GM21529 (cell line): ENCODE measurements at regions not wholly inside any gene's neighbourhood (a gene's known extent, or its start where the extent isn't known, plus 50 kb on each side); places are given as distances from the start of the nearest gene placed in this dataset.

Source experiments
- ATAC-seq: cut with Tn5 transposase; IDR thresholded peaks from one replicate; pipeline ENCODE4 v1.9.1; 2021; ENCODE audit not compliant: unreplicated experiment

DNA sequence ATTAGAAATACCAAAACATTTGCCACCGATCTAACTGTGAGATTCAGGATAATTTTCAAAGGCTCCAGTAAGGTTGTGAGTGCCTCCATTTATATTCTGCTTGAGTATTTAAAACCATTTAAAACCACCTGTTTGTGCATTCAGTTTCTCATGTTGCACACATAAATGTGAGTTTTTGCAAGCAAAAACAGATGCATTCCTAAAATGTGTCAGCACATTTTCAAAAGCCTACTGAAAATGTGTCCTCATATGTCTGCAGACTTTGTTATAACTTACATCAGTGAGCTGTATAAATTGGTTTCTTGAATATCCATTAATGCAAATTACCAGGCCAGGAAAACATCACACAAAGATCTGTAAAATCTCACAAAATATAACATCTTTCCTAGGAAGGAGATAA is 676.6 kb upstream of the EPHA7 start:
- ATAC-seq = no peak

DNA sequence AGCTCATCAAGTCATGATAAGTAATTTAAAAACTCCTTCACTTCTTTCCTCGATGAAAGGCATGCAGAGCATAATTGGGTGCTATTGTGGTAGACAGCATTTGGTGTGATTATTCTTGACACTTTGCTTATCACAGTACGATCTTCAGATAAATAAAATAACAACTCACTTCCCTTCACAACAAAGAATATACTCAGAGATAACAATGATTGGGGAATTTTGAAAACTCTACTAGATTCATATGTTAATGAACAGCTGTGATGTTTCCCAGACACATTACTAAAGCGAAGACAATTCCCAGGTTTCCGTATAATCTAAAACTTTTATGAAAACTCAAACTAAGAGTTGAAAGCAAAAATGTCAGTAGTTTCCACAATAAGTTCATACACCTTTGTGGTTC is 670.6 kb upstream of the EPHA7 start:
- ATAC-seq = no peak

DNA sequence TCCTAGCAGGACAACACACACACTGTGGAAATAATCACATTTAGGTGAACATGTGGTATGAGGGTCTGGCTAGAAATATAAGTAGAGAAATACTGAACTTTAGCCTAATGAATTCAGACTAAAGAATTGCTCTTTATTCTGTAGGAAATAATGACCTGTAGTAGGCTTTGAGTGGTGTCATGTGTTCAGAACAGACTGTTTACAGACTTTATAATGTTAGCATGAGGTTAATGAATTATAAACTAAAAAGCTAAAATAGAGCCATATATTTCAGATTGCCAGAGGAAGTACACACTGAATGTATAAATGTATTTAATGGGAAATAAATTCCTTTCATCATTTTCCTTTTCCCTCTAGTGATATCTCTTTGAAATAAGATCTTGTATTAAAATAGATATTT is 669.5 kb upstream of the EPHA7 start:
- no peak for ATAC-seq

DNA sequence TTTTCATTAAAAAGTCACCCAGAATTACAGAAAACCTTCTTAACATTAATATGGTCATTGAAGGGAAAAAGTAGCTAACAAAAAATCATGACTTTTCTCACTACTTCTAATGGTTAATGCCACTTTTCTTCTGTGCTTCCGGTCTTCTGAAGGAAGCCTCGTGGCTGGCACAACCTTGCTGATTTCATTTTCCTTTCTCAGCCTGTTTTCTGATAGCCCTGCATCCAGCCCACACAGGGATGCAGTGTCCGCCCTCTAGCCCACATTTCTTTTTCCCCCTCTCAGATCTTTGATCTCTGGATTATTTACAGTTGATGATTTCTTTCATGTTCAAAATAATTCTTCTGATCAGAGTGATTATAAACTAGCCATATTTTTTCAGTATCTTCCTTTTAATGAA is 655.4 kb upstream of the EPHA7 start:
- ATAC-seq = no peak

DNA sequence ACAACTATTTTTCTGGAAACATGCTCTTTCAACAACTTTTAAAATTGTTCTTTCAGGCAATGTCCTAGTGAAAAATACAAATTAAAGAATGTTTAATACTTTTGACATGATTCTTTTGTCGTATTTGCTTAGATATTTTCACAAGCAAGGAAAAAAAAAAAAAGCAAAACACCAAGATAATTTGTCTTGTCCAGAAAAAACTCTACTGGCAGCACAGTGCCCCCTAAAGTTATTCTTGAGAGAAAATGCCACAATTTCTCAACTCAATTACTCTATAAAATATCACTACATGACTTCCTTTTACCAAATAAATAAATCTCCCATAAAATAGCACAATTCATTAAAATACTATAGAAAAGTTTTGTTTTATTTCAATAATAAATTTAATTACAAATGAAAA is 652.5 kb upstream of the EPHA7 start:
- no peak for ATAC-seq

DNA sequence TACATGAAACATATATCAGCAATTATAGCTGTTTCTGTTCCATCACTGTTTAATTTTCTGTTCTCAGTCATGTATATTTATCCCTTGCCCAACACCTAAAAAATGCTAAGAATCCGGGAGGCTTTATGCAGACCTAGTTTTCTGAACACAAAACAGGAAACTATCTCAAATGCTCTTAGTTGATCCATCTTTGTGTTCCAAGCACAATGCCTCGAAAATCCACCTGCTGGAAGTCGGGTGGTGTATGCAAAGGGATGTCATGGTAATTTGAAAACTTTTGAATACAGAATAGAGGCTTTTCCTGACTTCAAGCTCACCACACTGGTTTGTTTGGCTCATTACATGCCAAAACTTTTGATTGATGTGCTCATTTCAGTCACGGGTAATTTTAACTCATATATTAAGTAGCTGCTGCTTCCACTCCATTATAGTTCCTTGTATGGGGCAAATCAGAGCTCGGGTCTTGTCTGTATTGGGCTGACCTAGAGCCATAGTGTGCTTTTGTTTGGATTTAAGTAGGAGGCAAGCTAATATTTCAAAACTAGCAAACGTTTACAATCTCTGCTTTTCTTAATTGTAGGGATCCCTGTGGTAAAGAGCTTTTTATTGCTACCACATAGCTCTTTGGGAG is 646.5 kb upstream of the EPHA7 start:
- no peak for ATAC-seq

DNA sequence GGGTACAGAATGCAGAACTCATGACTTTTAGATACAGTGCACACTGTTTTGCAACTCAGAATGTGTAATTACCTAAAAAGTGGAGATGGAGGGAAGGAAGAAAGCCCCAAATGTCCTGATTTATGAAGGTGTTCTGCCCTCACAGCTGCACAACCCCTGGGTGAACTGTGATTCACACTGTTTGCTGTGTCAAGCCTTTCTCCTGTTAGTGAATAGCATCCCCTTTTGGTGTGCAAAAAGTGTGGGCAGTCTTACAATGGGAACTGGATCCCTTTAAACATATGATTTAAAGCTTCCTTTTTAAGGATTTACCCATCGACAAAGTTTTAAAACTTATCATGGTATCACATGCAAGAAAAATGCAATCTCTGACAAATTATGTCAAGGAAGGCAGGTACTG is 633.4 kb upstream of the EPHA7 start:
- no peak for ATAC-seq

DNA sequence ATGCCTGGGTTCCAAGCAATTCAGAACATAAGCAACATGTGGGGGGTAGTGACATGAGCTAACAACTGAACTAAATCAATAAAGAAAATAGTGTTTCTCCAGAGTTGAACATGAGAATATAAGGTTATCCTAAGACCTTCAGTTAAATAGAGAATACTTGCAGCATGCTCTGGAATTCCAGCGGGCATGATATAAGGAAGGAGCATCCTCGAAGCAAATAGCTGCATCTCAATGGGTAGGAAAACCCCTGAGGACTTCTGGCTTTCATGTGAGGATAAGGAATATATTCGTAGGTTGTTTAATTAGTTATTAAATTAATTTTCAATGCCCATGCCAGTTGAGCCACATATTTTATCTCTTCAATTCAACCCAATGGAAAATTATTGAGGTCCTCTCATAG is 631.2 kb upstream of the EPHA7 start:
- ATAC-seq = no peak

DNA sequence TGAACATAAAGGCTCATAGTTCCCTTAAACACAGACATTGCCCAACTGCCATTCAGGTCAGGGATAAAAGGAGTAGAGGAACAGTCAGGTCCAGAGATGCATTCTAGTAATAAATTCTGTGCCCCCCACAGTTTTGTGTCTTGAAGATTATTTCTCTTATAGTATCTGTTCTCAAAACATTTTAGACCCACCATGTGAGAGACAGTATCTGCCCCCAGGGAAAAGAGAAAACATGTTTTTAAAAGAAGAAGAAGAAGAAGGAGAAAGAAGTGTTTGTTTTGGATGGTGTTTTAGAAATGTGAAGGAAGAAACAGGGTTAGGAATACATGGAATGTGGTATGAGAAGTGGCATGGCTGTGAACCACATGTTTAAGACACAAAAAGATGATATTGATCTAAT is 629.6 kb upstream of the EPHA7 start:
- ATAC-seq = no peak

DNA sequence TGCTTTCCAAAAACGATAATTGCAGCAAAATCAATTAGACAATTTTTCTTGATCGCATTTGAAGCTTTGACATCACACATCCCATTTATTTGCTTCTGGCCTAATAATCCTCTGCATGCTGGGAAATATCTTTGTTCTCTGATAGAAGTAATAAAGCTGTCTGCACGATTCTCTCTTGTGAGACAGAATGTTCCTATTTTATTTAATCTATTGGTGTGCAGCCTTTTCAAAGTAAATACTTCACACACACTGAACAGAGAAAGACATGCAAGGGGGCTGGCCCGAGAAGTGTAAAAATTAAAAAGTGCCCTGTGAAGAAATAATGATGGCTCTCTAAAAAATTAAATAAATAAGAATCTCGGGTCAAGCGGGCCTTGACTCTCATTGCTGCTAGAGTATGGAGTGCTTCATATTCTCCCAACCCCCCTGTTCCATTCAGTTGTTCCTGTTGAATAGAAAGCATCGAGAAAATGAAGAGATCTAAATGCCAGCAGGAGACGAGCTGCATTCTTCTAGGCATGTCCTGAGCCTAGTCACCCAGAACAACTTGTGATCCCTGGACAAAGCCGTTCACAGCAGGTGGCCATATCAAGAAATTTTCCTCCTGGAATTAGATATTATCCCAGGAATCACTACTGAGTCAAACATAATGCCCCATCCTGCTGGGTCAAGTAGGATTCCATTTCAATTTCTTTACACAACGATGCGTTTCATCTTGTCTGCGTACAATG is 625.9 kb upstream of the EPHA7 start:
- ATAC-seq = no peak

DNA sequence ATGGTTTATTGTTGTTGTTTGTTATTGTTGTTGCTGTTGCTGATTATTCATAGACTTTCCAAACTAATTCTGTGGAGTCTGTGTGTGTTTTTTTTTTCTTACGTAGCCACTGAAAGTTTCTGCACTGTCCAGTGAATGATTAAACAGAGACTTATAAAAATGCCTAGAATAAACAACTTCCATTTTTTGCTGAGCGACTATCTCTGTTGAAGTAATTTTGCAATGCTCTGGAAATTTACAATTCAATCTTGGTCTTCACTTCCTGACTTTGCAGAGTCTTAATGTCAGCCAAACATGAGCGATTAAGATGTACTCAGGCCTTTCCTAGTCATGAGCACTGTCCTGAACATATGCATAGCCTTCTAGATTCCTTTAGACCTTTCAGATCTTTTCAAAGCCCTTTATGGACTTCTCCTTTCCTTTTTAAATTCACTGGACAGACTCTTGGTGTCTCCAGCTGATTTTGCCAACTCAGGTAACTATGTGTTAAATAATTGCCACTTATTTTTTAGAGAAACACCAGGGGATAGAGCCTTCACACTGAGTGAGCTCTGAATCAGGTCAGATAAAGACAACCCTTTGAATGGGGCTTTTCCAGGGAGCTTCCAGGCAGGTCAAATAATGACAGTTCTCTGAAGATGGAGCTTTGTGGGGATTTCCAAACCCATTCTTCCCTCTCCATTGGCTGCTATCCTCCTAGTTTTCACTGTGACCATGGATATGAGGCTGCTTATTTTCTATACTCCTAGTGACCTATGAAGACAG is 622.8 kb upstream of the EPHA7 start:
- ATAC-seq = no peak

DNA sequence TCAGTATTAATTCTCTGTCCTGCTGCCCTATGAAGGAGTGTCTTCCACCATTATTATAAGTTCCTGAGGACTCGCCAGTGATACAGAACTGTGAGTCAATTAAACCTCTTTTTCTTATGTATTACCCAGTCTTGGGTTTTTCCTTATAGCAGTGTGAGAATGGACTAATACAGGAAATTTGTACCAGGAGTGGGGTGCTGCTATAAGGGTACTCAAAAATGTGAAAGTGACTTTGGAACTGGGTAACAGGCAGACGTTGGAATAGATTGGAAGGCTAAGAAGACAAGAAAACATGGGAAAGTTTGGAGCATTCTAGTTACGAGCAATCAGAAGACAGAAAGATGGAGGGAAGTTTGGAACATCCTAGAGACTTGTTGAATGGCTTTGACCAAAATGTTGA is 616.7 kb upstream of the EPHA7 start:
- no peak for ATAC-seq

DNA sequence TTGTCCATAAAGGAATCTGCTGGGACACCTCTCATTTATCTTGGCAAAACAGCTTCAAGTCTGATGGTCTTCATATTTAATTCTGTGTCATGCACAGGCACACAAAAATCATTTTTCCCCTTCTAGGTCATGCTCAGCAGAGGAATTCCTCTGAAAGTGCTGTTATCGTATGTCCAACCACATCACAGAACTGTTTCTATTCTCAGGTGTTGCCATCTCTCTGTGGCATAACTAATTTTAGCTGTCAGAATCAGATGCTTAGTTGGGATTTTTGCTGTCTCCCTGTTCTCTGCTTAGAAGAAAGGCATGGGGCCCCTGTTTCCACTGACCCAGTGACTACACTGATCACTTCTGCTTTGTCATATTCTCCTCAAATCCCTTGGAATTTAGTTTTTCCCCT is 608.0 kb upstream of the EPHA7 start:
- no peak for ATAC-seq

DNA sequence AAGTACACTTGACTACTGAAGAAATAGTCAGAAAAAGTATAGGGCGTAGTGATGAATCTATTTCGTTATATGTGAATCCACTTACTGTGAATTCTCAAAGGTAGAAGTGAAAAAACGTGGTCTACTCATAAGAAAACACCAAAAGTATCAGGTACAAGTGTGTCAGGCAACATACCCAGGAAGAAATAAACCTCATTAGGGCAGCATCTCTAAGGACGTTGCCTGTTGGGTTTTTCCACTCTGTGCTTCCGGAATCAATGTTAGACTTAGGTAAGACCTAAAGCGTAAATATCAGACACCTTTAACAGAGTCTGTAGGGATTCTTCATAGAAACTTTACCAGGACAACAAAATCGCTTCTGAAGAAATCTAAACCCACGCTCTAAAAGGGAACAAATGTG is 607.2 kb upstream of the EPHA7 start:
- no peak for ATAC-seq

DNA sequence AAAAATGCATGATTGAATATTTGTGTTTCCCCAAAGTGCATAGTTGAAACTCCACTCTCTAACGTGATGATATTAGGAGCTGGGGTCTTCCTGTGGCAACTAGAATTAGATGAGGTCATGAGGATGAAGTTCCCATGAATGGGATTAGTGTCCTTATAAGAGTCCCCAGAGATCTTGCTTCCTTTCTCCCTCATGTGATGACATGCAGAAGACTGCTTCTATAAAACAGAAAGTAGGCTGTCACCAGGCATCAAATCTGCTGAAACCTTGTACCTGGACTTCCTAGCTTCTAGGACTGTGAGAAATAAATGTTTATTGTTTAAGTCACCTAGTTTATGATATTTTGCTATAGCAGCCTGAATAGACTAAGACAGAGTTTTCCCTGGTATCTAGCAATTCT is 586.5 kb upstream of the EPHA7 start:
- no peak for ATAC-seq

DNA sequence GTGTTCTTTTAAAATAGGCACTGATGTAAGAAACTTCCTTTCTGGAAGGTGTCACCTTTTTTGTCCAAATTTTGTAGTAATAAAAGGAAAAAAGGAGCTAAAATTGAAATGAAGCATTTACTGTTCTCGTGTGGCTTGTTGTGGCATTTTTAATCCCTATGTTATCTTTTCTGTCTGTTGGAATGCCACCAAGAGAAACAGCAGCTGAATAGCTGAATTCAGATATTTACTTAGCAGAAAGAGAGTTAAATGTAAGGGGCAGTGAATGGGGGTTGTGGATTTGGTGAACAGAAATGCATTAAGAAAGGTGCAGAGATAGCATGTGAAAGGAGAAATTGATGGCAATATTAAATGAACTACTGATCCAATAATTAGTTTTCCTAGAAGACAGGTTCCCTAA is 573.6 kb upstream of the EPHA7 start:
- ATAC-seq = no peak

DNA sequence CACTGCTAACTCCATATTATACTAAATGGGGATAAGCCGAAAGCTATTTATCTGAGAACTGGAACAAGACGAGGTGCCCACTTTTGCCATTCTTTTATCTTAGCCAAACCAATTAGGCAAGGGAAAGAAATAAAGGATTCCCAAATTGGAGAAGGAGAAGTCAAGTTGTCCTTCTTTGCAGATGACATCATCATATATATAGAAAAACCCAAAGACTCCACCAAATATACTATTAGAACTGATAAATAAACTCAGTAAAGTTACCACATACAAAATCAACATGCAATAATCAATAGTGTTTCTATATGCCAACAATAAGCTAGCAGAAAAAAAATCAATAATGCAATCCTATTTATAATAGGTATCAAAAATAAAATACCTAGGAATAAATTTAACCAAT is 570.3 kb upstream of the EPHA7 start:
- ATAC-seq = no peak

DNA sequence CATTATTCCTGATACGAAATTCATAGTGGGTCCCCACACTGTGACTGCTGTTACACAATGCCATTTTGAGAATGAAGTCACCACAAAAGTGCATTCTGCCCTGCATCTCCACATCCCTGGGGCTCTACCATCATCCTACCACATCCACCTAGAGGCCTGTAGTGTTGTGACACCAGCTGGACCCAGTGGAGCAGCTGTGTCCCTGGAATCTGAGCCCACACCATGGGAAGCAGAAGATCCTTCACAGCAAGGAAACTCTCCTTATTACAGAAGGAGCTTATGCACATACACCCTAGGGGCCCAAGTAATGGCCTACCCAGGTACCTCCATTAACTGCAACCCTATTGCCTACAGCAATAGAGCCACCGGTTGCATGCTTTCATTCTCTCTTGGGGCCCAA is 566.6 kb upstream of the EPHA7 start:
- no peak for ATAC-seq

DNA sequence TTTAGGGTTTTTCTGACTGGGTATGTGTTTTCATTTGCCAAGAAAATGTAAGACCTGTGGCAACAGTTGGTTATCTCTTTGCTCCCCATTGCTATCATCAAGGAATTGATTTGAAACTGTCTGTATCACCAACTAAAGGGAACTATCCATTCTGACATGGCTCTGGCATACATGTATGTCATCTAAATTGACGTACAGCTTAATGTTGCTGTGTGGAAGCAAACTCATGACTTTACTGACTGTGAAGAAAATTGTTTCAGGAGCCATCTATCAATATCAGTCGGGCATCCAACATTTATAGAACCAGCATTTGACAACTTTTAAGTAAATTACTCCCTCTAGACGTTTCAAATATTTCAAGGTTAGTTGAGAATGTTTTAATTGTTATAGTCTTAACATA is 555.8 kb upstream of the EPHA7 start:
- no peak for ATAC-seq

DNA sequence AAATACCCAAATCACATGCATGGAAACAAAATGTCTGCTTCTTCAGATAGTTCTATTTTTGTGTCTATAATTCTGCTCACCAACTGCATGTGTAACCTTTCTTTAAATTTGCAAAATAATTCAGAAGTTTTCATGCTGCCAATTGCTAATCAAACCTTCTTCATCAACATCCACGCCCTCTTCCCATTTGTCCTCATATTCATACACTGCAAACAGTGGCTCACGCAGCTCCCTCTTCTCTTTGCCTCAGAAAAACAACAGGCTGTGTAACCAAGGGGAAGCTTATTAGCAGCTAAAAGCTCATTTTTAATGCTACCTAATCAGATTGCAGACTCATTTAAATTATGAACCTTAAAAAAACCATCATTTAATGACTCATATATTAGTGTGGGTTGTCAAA is 555.0 kb upstream of the EPHA7 start:
- no peak for ATAC-seq

DNA sequence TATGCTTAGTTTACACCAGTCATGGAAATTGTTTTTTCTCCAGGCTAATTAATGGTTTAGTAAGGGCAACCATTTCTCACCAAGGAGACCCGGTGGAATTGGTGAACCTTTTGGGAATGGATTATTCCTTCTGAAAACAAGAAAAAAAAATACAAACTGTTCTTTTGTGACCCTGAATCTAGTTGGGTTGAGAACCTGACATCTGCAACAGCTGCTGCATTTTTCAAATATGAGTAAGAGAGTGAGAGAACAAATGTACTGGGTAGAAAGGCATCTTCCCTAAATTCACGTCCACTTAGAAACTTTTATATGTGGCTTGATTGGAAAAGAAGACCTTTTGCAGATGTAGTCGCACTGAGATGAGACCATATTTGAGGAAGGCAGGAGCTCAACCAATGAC is 553.4 kb upstream of the EPHA7 start:
- ATAC-seq = no peak

DNA sequence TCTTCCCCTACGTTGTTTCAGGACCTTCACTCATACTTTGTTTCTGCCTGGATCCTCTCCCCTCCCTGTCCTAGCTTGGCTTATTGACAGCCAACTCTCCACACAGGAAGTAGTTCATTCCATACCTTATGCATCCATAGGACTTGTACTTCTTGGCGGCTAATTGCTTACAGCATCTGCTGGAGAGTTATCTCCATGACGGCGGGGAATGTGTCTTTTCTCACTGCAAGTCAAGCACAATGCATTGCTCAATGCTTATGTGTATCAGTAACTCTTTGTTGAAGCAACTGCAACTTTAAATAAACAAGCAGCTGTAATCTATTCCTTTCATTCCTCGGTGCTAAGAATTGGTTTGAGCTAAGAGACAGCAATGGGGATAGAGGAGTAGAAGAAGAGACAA is 551.3 kb upstream of the EPHA7 start:
- no peak for ATAC-seq
